SK-N-SH treated with all-trans-retinoic acid at 6 μM for 48 hours (cell line): ENCODE measurements at regions not wholly inside any gene's neighbourhood (a gene's known extent, or its start where the extent isn't known, plus 50 kb on each side); places are given as distances from the start of the nearest gene placed in this dataset.

Experiments used
- ARNTL ChIP-seq: fragments of 450-650 bp; formaldehyde crosslinking; IDR thresholded peaks from 2 replicates; pipeline ENCODE4 v1.5.0; 2020; ENCODE audit warnings: low read depth, mild to moderate bottlenecking, moderate library complexity, borderline replicate concordance
- BACH2 ChIP-seq: fragments of 250-450 bp; sonication (Bioruptor Pico); IDR thresholded peaks from 2 replicates; pipeline ENCODE4 v1.9.0; 2021; ENCODE audit warnings: mild to moderate bottlenecking, borderline replicate concordance
- ISL1 ChIP-seq: fragments of 250-450 bp; sonication (Bioruptor Pico); IDR thresholded peaks from 2 replicates; pipeline ENCODE4 v2.1.2; 2022; ENCODE audit warnings: mild to moderate bottlenecking, moderate library complexity
- PPARA ChIP-seq: fragments of 250-450 bp; sonication (Bioruptor Pico); IDR thresholded peaks from 2 replicates; pipeline ENCODE4 v1.5.0; 2020; ENCODE audit warnings: mild to moderate bottlenecking, borderline replicate concordance
- SNAI2 ChIP-seq: fragments of 250-450 bp; sonication (Bioruptor Pico); IDR thresholded peaks from 2 replicates; pipeline ENCODE4 v1.5.0; 2020; ENCODE audit warnings: mild to moderate bottlenecking, moderate library complexity
- TCF4 ChIP-seq: fragments of 250-450 bp; sonication (Bioruptor Pico); IDR thresholded peaks from 2 replicates; pipeline ENCODE4 v1.8.0; 2021; ENCODE audit warnings: mild to moderate bottlenecking, moderate library complexity, borderline replicate concordance
- ZNF70 ChIP-seq: fragments of 450-650 bp; formaldehyde crosslinking; IDR thresholded peaks from 2 replicates; pipeline ENCODE4 v1.5.0; 2020; ENCODE audit warnings: mild to moderate bottlenecking, moderate library complexity
- ZNF8 ChIP-seq: fragments of 450-650 bp; formaldehyde crosslinking; IDR thresholded peaks from 2 replicates; pipeline ENCODE4 v1.5.0; 2020; ENCODE audit warnings: mild to moderate bottlenecking, moderate library complexity
- TF ChIP-seq, protein P1 (sequence below): fragments of 250-450 bp; sonication (Bioruptor Pico); IDR thresholded peaks from 2 replicates; pipeline ENCODE4 v1.5.1; 2020; ENCODE audit warnings: low read depth, mild to moderate bottlenecking, moderate library complexity
- TF ChIP-seq, protein P2 (sequence below): fragments of 250-450 bp; sonication (Bioruptor Pico); IDR thresholded peaks from 2 replicates; pipeline ENCODE4 v1.8.0; 2021; ENCODE audit warnings: low read depth, mild to moderate bottlenecking, moderate library complexity, borderline replicate concordance
- TF ChIP-seq, protein P3 (sequence below): fragments of 250-450 bp; sonication (Bioruptor Pico); IDR thresholded peaks from 2 replicates; pipeline ENCODE4 v1.5.1; 2021; ENCODE audit warnings: mild to moderate bottlenecking, moderate library complexity
- TF ChIP-seq, protein P4 (sequence below): fragments of 250-450 bp; sonication (Bioruptor Pico); IDR thresholded peaks from 2 replicates; pipeline ENCODE4 v1.8.0; 2020; ENCODE audit warnings: mild to moderate bottlenecking, moderate library complexity, borderline replicate concordance

DNA sequence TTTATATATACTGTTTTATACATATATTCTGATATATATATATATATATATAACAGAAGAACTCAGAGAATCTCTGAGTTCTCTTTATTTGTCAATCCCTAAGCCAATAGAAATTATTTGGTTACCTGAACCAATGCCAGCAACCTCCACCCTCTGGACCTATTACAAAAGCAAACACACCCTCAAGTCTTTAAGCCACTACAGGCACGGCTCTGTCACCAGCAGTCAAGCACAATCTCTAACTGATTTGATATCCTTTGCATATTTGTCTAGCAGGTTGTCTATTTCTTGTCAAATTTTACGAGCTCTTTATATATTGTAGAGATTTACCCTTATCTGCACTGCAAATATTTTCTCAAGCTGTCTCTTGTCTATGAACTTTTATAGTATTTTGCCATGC, 66.6 kb upstream of the TOPAZ1 start:
- TF ChIP-seq, protein P1, sequence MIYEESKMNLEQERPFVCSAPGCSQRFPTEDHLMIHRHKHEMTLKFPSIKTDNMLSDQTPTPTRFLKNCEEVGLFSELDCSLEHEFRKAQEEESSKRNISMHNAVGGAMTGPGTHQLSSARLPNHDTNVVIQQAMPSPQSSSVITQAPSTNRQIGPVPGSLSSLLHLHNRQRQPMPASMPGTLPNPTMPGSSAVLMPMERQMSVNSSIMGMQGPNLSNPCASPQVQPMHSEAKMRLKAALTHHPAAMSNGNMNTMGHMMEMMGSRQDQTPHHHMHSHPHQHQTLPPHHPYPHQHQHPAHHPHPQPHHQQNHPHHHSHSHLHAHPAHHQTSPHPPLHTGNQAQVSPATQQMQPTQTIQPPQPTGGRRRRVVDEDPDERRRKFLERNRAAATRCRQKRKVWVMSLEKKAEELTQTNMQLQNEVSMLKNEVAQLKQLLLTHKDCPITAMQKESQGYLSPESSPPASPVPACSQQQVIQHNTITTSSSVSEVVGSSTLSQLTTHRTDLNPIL (CRISPR knock-in tag), result no peak
- TF ChIP-seq SNAI2 (CRISPR knock-in tag), result no peak
- TF ChIP-seq, protein P2, sequence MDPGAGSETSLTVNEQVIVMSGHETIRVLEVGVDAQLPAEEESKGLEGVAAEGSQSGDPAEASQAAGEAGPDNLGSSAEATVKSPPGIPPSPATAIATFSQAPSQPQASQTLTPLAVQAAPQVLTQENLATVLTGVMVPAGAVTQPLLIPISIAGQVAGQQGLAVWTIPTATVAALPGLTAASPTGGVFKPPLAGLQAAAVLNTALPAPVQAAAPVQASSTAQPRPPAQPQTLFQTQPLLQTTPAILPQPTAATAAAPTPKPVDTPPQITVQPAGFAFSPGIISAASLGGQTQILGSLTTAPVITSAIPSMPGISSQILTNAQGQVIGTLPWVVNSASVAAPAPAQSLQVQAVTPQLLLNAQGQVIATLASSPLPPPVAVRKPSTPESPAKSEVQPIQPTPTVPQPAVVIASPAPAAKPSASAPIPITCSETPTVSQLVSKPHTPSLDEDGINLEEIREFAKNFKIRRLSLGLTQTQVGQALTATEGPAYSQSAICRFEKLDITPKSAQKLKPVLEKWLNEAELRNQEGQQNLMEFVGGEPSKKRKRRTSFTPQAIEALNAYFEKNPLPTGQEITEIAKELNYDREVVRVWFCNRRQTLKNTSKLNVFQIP (CRISPR knock-in tag), result no peak
- no peak for TF ChIP-seq TCF4
- TF ChIP-seq, protein P3, sequence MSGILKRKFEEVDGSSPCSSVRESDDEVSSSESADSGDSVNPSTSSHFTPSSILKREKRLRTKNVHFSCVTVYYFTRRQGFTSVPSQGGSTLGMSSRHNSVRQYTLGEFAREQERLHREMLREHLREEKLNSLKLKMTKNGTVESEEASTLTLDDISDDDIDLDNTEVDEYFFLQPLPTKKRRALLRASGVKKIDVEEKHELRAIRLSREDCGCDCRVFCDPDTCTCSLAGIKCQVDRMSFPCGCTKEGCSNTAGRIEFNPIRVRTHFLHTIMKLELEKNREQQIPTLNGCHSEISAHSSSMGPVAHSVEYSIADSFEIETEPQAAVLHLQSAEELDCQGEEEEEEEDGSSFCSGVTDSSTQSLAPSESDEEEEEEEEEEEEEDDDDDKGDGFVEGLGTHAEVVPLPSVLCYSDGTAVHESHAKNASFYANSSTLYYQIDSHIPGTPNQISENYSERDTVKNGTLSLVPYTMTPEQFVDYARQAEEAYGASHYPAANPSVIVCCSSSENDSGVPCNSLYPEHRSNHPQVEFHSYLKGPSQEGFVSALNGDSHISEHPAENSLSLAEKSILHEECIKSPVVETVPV, result no peak
- TF ChIP-seq, protein P4, sequence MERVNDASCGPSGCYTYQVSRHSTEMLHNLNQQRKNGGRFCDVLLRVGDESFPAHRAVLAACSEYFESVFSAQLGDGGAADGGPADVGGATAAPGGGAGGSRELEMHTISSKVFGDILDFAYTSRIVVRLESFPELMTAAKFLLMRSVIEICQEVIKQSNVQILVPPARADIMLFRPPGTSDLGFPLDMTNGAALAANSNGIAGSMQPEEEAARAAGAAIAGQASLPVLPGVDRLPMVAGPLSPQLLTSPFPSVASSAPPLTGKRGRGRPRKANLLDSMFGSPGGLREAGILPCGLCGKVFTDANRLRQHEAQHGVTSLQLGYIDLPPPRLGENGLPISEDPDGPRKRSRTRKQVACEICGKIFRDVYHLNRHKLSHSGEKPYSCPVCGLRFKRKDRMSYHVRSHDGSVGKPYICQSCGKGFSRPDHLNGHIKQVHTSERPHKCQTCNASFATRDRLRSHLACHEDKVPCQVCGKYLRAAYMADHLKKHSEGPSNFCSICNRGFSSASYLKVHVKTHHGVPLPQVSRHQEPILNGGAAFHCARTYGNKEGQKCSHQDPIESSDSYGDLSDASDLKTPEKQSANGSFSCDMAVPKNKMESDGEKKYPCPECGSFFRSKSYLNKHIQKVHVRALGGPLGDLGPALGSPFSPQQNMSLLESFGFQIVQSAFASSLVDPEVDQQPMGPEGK, result no peak
- TF ChIP-seq BACH2 (CRISPR knock-in tag), result no peak
- no peak for TF ChIP-seq ZNF70 (CRISPR knock-in tag)
- TF ChIP-seq PPARA (CRISPR knock-in tag), result no peak
- no peak for TF ChIP-seq ZNF8 (CRISPR knock-in tag)
- no peak for TF ChIP-seq ARNTL (CRISPR knock-in tag)
- TF ChIP-seq ISL1 (CRISPR knock-in tag), result no peak
